GM18873 (cell line): ENCODE measurements at regions not wholly inside any gene's neighbourhood (a gene's known extent, or its start where the extent isn't known, plus 50 kb on each side); places are given as distances from the start of the nearest gene placed in this dataset.
"Not testable (repeated sequence)": the region's sequence is repeated elsewhere in the genome, so short reads cannot be mapped to it uniquely, and the experiment has no call there.

Experiments used
- ATAC-seq: cut with Tn5 transposase; IDR thresholded peaks from one replicate; pipeline ENCODE4 v1.9.1; 2021; ENCODE audit warnings: mild to moderate bottlenecking, moderate library complexity, moderate number of reproducible peaks; ENCODE audit not compliant: unreplicated experiment, low FRiP score

DNA sequence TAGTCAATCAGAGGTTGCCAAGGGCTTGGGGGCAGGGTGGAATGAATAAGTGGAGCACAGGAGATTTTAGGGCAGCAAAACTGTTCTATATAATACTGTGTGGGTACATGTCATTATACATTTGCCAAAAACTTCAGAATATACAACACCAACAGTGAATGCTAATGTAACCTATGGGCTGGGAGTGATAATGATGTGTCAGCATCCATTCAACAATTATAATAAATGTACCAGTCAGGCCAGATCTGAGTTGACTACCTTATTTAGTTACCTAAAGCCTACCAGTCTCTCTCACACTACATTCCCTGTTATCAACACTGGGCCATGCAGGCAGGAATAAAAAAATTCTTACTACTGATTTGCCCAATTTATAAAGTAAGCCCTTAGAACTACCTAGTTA lies 884.5 kb downstream of the TLE1 start:
- no peak for ATAC-seq

DNA sequence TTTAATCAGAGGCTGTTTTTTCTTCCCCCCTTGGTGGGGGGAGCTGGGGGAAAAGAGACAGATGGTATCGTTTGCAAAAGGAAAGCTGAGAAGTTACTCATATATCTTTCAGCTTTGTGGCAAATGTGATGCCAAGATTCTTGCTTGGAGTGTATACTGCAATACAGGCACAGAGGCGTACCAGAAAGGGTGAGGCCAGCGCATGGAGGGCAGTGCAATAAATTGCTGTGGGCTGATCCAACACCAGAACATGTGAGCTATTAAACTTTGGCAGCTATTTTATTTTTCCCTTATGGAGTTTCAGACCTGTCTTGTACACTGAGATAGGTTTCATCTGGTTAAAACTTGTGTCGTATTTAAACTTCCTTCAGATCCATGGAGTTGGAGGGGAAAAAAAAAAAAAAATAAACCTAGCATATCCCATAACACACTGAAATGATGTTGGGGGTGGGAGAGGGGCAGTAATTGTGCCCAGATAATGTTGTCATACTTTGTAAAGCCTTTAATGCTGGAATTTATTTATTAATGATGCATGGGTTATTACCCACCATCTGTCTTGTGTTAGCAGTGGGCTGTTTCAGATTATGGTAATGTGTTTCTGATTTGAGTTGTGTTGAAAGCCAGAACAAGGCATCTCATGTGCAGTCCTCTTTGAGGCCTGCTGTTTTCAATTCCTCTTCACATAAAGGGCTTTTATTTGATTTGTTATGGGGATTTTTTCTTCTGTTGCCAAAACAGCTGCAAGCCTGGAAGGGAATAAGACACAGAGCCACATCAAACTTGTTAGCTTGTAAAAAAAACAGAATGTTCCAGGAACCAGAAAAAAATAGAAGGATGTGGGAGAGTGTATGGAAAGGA lies 891.3 kb downstream of the TLE1 start:
- ATAC-seq = no peak

DNA sequence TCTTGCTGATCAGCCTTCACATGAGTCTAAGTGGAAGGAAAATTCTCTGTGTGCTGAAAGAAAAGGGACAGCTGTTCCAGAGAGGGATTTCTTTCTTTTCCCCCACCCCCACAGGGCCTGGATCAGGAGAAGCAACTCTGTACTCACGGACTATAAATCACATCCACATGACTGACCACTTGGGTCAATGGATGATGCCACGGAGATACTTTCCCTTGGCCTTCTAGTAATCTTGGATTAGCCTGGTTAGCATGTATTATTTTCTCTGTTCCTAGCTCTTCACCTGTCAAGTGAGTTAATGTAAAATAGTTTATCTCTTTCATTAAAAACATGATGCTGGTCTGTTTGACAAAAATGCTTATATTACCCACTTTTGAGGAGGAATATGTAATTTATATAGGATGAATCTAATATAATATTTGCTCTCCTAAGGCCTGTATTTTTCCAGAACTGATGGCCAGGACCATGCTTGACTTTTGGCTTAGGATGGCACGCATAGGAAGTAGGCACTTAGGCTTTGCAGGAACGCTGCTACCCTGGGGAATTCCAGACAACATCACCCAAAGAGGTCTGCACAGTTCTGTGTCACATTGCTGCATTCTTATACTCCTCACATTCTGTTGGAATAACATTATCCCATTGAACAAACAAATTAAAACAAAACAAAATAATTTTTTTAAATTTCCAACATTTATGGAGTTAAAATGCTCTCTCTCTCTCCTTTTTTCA lies 892.1 kb downstream of the TLE1 start:
- no peak for ATAC-seq

DNA sequence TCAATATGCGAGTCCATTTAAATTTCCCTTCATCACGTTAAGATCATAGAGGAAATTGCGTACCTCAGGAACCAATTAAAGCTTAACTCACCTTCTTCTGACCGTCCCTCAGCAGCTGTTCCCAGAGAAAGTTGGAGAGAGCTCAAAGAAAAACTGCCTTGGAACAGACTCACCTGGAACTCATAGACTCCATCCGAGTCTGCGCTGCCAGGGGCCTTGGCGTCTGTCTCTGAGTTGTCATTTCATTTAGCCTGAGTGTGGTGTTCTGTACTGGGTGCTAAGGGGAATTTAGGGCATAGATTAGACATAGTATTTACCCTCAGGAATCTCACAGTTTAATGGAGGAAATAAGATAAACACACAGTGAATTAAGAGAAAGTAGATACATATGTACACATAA lies 892.7 kb downstream of the TLE1 start:
- no peak for ATAC-seq

DNA sequence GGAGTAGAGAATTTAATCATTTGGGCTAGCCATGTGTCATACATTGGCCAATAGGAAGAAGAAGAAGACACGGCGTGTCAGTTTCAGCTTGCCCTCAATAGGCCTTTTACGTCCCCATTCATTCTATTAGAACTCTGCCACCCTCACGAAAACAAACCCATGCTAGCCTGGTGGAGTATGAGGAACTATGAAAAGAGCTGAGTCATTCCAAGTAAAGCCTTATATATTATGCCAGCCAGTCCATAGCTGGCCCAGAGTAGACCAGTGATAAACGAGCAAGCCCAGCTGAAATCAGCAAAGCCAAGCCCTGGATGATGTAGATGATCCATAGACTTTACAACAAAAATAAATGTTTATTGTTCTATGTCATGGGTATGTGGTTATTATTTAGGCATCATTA lies 895.1 kb downstream of the TLE1 start:
- ATAC-seq = no peak

DNA sequence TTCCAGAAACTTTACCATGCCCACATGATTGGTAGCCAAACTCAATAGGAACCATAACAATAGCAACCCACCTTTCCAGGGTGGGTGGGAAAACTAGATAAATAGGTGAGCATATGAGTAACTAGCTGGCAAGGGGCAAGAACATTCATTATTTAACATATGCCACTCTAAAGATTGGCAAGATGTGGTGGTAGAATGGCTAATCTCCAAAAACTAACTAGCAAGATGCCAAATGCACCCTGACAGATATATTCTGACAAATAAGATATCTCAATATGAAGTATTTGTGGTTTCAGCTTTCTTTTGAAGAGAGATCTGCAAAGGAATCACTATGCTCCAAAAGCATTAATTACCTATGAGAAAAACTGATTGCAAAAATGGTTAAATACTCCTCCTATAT lies 895.6 kb downstream of the TLE1 start:
- no peak for ATAC-seq

DNA sequence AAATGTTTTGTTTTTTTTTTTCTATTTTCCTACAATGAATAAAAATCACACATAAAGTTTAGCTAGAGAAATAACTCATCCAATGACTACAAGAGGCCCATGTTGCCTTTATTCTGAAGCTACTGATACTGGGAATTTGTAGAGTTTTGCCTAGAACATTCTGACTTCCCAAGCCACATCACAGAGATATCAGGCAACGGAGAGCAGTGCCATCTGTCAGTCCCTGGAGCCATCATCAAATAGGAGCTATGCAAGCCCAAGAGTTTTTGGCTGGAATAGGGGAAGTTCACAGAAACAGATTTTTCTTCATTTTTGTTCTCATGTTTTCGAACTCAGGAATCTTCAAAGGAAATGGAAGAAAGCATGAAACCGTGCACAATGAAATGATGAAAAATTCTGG lies 896.6 kb downstream of the TLE1 start:
- ATAC-seq = no peak

DNA sequence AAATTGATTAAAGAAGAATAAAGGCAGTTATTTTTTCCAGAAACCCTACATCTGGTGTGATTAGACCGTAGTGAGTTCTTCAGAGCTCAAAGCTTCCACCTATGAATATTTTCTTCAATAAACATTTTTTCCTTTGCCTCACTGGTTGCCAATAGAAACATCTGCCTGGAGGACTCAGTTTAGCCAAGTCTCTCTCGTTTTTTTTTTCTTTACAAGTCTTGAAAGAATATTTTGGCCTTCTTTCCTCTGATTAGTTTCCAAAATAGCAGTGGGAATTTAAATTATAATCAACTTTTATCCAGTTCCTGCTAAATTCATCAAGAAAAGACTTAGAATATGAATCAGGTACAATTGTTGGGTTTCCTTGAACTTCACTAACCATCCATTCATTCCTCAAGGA lies 897.5 kb downstream of the TLE1 start:
- no peak for ATAC-seq

DNA sequence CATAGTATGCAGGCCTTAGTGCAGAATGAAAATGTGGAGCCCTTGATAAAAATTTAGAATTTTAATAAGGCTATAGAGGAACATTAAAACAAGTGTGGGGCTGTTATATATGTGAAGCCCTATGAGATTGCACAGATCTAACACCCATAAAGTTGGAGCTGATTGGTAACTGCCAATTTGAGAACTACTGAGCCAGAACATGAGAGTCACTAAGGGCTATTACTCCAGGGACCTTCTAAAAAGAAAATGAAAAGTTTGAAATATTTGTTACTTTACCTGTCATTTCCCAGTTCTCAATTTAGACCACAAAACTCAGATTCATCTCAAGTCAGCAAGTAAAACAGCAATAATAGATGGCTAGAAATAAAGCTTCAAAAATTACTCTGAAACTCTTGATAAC lies 898.6 kb downstream of the TLE1 start:
- no peak for ATAC-seq

DNA sequence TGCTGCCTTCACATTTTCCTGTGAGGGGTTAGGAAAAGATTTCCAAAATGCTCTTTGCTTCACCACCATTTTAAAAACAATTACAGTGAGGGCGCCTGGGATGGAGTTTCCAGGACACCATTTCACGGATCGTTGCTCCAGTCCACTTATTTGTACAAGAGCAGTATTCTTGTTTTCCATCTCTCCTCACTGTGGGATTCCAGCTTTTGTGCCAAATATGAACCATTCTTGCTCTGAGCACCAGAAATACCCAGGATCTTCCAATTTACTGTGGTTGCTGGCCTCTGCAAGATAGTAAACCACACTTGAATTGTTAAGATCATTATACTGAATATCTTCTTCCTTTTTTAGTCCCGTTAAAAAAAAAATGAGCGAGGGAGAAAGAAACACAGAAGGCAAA lies 899.5 kb downstream of the TLE1 start:
- ATAC-seq = no peak

DNA sequence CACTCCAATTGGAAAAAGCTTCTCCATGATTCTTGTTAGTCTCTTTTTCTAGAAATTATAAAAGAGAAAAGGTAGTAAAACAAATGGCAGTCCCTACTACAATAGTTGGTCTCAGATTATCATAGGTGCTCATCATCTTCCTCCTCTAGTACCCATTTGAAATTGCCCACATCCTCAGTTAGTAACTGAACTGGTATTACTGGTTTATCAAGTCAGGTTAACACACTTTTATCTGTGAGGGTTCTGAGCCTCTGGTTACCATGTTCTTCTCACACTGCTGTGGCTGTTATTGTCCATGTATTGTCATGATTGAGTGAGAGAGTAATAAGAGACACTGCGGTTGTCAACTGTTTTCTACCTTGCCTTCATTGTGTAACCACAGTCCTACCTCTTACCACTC lies 901.7 kb downstream of the TLE1 start:
- no peak for ATAC-seq

DNA sequence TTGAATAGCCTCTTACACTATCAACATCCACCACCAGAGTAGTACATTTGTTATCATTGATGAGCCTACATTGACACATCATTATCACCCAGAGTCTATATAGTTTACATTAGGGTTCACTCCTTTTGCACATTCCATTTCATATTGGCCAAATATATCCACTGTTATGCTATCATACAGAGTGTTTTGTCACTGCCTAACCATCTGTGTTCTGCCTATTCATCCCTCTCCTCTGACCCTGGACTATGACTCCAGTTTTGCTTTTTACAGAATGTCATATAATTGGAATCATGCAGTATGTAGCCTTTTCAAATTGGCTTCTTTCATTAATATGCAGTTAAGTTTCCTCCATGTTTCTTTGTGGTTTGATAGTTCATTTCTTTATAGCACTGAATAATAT lies 904.7 kb downstream of the TLE1 start:
- no peak for ATAC-seq

DNA sequence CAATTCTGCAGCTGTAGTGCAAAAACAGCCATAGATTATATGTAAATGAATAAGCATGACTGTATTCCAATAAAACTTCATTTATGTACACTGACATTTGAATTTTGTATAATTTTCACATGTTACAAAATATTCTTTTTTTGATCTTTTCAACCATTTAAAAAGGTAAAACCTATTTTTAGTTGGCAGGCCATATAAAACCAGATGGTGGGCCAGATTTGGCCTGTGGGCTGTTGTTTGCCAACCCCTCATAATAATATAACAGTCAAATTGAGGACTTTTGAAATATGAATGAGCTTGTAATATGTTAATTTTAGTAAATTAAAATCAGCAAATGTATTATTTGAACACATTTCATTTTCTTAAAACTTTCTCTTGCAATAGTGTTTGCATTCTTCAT lies 913.4 kb downstream of the TLE1 start:
- ATAC-seq = no peak

DNA sequence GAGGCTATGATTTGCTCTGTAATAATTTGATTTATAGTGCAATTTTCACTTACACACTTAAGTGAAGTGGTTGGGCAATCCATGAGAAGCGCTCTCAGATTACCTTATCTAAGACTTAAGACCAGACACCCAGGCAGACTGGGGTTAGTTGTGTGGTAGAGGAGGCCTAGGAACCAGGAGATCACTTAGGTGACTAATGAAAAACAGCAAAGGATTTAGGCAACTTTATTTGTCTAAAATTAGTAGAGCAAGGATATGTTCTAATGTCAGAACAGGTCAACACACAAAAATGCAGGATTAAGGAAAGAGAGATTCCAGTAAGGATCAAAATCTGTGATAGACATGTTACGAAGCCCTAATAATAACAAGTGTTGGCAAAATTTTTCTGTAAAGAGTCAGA lies 913.8 kb downstream of the TLE1 start:
- no peak for ATAC-seq

DNA sequence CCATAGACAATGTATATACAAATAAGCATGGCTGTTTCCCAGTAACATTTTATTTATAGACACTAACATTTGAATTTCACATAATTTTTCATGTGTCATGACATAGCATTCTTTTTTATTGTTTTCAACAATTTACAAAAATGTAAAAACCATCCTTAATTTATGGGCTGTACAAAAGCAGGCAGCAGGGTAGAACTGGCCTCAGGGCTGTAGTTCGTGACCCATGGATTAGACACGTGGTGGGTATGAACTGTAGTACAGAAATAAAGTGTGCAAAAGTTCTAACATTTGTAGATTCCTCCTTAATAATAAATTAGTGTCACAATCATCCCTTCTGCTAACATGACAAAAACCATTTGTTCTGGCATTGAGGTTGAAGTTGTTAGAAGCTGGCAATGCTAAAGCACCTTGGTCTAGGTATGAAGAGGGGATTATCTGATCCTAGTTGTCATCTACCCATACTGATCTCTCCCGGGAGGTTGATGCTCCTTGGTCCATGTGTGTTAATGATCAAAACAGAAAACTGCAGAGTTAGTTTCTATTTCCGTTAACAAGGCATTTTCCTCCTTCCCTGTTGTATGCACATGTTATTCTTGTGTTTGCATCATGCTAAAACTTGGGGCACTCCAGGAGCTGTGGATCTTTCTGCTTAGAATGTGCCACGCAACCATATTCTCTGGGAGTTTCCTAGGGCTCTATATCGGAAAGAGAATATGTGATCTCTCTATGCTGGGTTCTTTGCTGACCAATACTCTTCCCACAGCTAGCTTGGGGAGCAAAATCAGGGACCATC lies 917.6 kb downstream of the TLE1 start:
- ATAC-seq = no peak

DNA sequence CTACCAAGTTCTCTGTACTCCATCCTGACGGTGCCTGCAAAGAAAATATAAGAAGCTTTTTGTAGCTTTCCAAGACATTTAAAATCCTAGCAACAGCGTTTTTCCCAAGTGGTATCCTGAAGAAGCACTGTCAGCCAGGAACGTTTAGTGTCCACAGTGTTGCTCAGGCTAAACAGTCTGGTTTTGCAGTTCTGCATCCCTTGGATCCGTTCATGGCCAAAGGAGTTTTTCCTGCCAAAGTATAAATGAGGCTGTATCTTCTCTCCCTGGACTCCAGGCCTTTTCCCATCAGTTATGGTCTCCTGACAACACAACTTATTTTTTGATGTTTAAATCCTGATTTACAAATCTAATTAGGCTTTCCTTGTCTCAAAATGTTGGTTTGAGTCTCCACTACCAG lies 925.8 kb downstream of the TLE1 start:
- no peak for ATAC-seq

DNA sequence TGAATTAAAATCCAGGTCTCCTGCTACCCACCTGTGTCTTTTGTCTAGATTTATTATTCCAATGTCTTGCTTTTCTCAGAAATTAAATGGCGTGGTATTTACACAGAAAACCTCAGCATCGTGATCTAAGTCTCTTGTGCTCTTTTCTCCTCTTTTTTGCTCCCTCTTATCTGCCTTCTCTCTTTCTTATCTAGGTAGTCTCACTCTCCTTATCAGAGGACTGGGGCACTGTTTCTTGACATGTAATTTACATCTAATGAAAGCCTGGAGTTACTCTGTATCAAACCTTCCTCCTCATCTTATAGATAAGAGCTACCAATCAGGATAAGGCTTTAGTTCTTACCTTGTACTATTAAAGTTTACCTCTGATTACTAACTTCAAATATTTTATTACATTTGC lies 933.8 kb downstream of the TLE1 start:
- ATAC-seq = no peak

DNA sequence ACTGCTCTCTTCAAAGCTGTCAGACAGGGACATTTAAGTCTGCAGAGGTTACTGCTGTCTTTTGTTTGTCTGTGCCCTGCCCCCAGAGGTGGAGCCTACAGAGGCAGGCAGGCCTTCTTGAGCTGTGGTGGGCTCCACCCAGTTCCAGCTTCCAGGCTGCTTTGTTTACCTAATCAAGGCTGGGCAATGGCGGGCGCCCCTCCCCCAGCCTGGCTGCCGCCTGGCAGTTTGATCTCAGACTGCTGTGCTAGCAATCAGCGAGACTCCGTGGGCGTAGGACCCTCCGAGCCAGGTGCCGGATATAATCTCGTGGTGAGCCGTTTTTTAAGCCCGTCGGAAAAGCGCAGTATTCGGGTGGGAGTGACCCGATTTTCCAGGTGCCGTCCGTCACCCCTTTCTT lies 942.3 kb downstream of the TLE1 start:
- not testable (repeated sequence) for ATAC-seq

DNA sequence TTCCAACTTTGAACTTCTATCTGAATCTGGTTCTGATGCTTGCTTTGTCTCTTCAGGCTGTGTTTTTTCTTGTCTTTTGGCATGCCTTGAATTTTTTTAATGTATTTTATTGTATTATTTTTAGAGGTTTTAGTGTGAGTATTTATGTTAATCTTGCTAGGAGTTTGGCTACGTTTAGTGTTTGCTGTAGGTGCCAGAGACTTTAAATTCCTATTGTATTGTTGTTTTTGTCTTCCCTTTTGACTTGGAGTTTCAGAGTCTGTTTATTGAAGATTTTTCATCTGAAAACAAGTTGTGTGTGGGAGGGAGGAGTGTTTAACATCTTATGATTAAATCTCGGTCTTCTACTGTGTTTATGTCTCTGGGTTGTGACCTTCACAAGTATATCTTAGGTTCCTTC lies 956.8 kb downstream of the TLE1 start:
- ATAC-seq = no peak

DNA sequence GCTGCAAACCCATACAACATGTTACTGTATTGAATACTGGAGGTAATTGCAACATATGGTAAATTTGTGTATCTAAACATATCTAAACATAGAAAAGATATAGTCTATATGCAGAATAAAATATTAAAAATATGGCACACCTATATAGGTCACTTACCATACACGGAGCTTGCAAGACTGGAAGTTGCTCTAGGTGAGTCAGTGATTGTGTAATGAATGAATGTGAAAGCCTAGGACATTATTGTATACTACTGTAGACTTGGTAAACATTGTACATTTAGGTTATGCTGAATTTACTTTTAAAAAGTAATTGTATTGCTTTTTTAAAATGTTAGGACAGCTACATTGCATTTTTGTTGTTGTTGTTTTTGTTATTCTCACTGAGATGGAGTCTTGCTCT lies 968.8 kb downstream of the TLE1 start:
- ATAC-seq = no peak

DNA sequence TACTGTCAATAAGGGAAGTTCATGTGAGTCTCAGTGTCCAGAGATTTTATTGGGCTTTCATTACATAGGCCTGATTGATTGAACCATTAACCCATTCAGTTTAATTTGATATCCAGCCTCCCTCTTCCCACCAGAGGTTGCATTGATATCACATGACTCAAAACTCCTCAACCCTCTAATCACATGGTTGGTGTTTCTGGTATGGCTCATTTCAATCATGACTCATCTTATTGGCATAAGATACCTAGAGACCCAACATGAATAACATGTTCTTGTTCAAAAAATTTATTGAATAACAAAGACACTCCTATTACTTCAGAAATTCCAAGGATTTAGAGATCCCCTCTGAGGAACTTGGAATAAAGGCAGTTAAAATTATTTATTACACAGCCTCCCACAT lies 982.2 kb downstream of the TLE1 start:
- ATAC-seq = no peak
